GM12801 (cell line): ENCODE measurements at regions not wholly inside any gene's neighbourhood (a gene's known extent, or its start where the extent isn't known, plus 50 kb on each side); places are given as distances from the start of the nearest gene placed in this dataset.

Source experiments
- TF ChIP-seq, protein P1 (sequence below): IDR thresholded peaks from one replicate; pipeline ENCODE4 v1.5.1; 2011; ENCODE audit warnings: control low read depth; ENCODE audit not compliant: insufficient read length; ENCODE audit errors: extremely low read depth

GRCh38 chr17:77352996-77353395, 212.2 kb downstream of the SEC14L1 start:
- TF ChIP-seq, protein P1, sequence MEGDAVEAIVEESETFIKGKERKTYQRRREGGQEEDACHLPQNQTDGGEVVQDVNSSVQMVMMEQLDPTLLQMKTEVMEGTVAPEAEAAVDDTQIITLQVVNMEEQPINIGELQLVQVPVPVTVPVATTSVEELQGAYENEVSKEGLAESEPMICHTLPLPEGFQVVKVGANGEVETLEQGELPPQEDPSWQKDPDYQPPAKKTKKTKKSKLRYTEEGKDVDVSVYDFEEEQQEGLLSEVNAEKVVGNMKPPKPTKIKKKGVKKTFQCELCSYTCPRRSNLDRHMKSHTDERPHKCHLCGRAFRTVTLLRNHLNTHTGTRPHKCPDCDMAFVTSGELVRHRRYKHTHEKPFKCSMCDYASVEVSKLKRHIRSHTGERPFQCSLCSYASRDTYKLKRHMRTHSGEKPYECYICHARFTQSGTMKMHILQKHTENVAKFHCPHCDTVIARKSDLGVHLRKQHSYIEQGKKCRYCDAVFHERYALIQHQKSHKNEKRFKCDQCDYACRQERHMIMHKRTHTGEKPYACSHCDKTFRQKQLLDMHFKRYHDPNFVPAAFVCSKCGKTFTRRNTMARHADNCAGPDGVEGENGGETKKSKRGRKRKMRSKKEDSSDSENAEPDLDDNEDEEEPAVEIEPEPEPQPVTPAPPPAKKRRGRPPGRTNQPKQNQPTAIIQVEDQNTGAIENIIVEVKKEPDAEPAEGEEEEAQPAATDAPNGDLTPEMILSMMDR: no peak

DNA sequence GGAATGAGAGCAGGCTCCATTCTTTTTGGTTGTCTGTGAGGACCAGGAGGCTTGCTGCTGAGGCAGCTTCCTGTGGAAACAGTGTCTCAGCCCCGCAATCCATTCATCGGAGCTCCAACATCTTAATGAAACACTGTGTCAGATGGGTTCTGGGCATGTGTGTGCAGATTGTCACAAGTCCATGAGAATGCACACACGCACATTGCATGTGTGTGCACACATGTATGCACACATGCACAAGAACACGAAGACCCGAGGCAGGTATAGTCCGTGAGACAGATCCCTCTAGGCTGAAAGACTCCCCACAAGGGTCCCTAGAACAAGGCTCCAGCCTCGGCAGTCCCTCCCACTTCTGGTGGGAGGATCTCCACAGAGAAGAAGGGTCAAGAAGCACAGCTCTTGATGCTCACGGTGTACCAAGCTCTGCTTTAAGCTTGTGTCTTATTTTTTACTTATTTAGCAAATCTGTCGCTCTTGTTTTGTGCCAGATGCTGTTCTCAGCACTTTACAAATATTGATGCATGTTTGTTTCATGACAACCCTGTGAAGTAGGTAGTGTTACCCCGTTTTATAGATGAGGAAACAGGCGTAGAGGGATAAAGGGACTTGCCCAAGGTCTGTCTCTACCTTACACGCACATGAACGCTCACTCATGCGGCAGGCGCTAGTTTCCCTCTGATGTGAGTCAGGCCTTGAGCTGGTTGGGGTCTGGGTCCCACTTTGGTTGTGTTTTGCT, 213.1 kb downstream of the SEC14L1 start:
- TF ChIP-seq, protein P1: no peak

- TF ChIP-seq, protein P1: no peak
Observed at GRCh38 chr17:77354420-77354669, 213.6 kb downstream of the SEC14L1 start.

- TF ChIP-seq, protein P1: no peak
Observed at GRCh38 chr17:77354670-77355455, 214.1 kb downstream of the SEC14L1 start.

- TF ChIP-seq, protein P1: no peak
Observed at GRCh38 chr17:77356109-77356689, 215.4 kb downstream of the SEC14L1 start.

DNA sequence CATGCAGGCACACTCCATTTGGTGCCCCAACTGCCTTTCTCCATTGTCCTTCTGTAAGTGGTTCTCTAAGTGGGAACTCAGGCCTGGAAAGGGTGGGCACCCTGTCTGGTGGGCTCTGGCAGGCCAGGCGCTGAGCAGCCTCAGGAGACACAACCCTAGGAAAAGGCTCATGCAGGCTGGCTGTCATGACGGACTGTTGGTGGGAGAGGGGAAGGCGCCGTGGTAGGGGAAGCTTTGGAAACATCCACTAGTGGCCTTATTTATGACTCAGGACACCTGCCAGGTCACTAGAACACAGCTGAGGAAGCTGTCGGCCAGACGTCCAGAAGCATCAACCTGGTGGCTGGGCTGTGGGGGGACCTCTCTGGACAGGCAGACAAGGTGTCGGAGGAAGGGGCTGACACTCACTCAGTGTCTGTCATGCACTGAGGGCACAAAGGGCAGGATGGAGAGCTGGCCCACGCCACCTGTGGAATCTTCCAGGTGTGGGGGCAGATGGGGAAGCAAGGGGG, 216.0 kb downstream of the SEC14L1 start:
- TF ChIP-seq, protein P1: no peak

DNA sequence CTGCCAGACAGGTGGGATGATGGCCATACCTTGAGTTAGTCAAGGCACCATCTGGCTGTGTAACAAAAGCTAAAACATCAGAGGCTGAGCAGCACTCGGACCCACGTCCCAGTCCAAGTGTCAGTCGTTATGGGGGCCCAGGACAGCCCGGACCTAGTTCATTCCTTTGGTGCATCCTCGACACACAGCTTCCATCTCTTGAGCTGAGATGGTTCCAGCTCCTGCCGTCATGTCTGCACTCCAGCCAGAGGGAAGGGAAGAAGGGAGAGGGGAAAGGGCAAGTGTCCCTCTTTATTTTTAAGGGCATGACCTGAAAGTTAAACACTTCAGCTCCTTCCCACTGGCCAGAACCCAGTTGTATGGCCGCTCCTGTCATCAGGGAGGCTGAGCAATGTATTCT, 218.0 kb downstream of the SEC14L1 start:
- TF ChIP-seq, protein P1: no peak
